Duodenal mucosa (tissue), 2 donors: ENCODE measurements at regions not wholly inside any gene's neighbourhood (a gene's known extent, or its start where the extent isn't known, plus 50 kb on each side); places are given as distances from the start of the nearest gene placed in this dataset.
"Not testable (repeated sequence)": the region's sequence is repeated elsewhere in the genome, so short reads cannot be mapped to it uniquely, and the experiment has no call there.

Experiments used
- H3K27ac ChIP-seq: one replicate; pipeline ENCODE4 v1.7.0; 2013; ENCODE audit warnings: low read depth, low read length
- H3K27me3 ChIP-seq, 2 donors: one replicate each; pipeline ENCODE4 v1.7.0; 2013; ENCODE audit warnings: low read length in 2 of 2, control low read depth in 1 of 2; ENCODE audit not compliant: insufficient read depth in 2 of 2, control insufficient read depth in 1 of 2
- H3K36me3 ChIP-seq, 2 donors: one replicate each; pipeline ENCODE4 v1.7.0; 2013; ENCODE audit warnings: low read length in 2 of 2, control low read depth in 1 of 2; ENCODE audit not compliant: insufficient read depth in 2 of 2, control insufficient read depth in 1 of 2
- H3K4me1 ChIP-seq, 2 donors: one replicate each; pipeline ENCODE4 v1.7.0; 2013; ENCODE audit warnings: low read length in 2 of 2, control low read depth in 1 of 2; ENCODE audit not compliant: insufficient read depth in 2 of 2, control insufficient read depth in 1 of 2
- H3K4me3 ChIP-seq, 2 donors: one replicate each; pipeline ENCODE4 v1.7.0; 2013; ENCODE audit warnings: low read length in 2 of 2, low read depth in 1 of 2
- H3K9ac ChIP-seq, 2 donors: one replicate each; pipeline ENCODE4 v1.7.0; 2013; ENCODE audit warnings: low read length in 2 of 2, low read depth in 1 of 2
- H3K9me3 ChIP-seq, 2 donors: one replicate each; pipeline ENCODE4 v1.7.0; 2013; ENCODE audit warnings: low read length in 2 of 2, control low read depth in 1 of 2; ENCODE audit not compliant: control insufficient read depth in 1 of 2

- H3K9ac ChIP-seq, result no peak overlapping the region
- no peaks in the 10 kb centered on the region for H3K4me1 ChIP-seq
- no peak overlapping the region for H3K4me3 ChIP-seq
- H3K9me3 ChIP-seq, result no peaks in the 10 kb centered on the region
- no peaks in the 10 kb centered on the region for H3K36me3 ChIP-seq
- H3K27ac ChIP-seq, result no peak overlapping the region
- H3K27me3 ChIP-seq, result no peaks in the 10 kb centered on the region
These were observed 322.3 kb upstream of the SUCLG2 start for GRCh38 chr3:67976663-67977062.

GRCh38 chr3:67964596-67964995, 310.2 kb upstream of the SUCLG2 start:
- Histone ChIP-seq H3K4me3 (no peak overlapping the region), H3K4me1 (no peaks in the 10 kb centered on the region), H3K27ac (no peak overlapping the region), H3K9ac (no peak overlapping the region), H3K27me3 (no peaks in the 10 kb centered on the region), H3K36me3 (no peaks in the 10 kb centered on the region), H3K9me3 (no peaks in the 10 kb centered on the region)

GRCh38 chr3:67957268-67957667, 302.9 kb upstream of the SUCLG2 start:
- Histone ChIP-seq H3K9me3 (peaks cover 0 to 3% of the 10 kb centered on the region in 2 donors), H3K27me3 (no peaks in the 10 kb centered on the region), H3K4me1 (no peaks in the 10 kb centered on the region), H3K9ac (no peak overlapping the region), H3K36me3 (no peaks in the 10 kb centered on the region), H3K4me3 (no peak overlapping the region), H3K27ac (no peak overlapping the region)

DNA sequence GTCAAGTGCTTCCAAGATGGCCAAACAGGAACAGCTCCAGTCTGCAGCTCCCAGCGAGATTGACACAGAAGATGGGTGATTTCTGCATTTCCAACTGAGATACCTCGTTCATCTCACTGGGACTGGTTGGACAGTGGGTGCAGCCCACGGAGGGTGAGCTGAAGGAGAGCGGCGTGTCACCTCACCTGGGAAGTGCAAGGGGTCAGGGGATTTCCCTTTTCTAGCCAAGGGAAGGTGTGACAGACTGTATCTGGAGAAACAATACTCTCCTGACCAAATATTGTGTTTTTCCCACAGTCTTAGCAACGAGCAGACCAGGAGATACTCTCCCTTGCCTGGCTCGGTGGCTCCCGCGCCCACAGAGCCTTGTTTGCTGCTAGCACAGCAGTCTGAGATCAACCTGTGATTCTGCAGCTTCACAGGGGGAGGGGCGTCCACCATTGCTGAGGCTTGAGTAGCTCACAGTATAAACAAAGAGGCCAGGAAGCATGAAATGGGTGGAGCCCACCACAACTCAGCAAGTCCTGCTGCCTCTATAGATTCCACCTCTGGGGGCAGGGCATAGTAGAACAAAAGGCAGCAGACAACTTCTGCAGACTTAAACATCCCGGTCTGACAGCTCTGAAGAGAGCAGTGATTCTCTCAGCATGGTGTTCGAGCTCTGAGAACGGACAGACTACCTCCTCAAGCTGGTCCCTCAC, 293.5 kb upstream of the SUCLG2 start:
- Histone ChIP-seq H3K36me3 (no peaks in the 10 kb centered on the region), H3K4me3 (no peak overlapping the region), H3K9ac (no peak overlapping the region), H3K27ac (no peak overlapping the region), H3K9me3 (no peaks in the 10 kb centered on the region), H3K4me1 (no peaks in the 10 kb centered on the region), H3K27me3 (no peaks in the 10 kb centered on the region)

GRCh38 chr3:67946436-67946835, 292.0 kb upstream of the SUCLG2 start:
- no peaks in the 10 kb centered on the region for H3K36me3 ChIP-seq
- H3K9ac ChIP-seq, result no peak overlapping the region
- H3K27me3 ChIP-seq, result no peaks in the 10 kb centered on the region
- H3K4me1 ChIP-seq, result no peaks in the 10 kb centered on the region
- no peaks in the 10 kb centered on the region for H3K9me3 ChIP-seq
- H3K4me3 ChIP-seq, result no peak overlapping the region
- no peak overlapping the region for H3K27ac ChIP-seq

- no peaks in the 10 kb centered on the region for H3K36me3 ChIP-seq
- no peaks in the 10 kb centered on the region for H3K27me3 ChIP-seq
- H3K4me3 ChIP-seq, result no peak overlapping the region
- H3K9me3 ChIP-seq, result no peaks in the 10 kb centered on the region
- H3K27ac ChIP-seq, result no peak overlapping the region
- H3K4me1 ChIP-seq, result no peaks in the 10 kb centered on the region
- H3K9ac ChIP-seq, result no peak overlapping the region
These were observed 289.1 kb upstream of the SUCLG2 start for GRCh38 chr3:67943546-67943945.

DNA sequence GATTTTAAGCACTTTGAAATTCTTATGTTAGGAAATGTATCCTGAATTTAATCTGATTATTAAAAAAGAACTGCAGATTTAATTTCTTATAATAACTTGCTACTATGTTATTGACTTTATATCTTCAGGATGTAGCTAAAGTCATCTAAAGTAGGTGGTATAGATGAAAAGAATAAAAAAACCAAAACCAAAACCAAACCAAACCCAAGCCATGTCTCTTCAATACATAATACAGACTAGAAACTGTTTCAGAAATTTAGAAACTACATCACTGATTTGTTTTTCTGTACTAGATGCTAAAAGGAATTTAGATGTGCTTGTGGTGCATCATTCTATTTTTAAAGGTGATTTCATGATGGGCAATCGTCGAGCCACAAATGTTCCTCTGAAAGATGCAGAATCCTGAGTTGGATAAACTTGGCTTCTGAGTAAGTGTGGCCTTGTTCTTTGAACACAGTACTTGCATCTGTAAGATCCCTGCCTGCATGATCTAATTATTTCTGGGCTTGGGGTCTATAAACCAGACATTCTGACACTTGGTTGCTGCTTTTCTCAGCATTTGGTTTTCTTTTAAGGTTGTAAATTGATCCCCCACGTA, 287.1 kb upstream of the SUCLG2 start:
- H3K27ac ChIP-seq, result no peak overlapping the region
- no peaks in the 10 kb centered on the region for H3K4me1 ChIP-seq
- no peak overlapping the region for H3K4me3 ChIP-seq
- H3K36me3 ChIP-seq, result no peaks in the 10 kb centered on the region
- H3K9me3 ChIP-seq, result no peaks in the 10 kb centered on the region
- no peak overlapping the region for H3K9ac ChIP-seq
- no peaks in the 10 kb centered on the region for H3K27me3 ChIP-seq

- H3K36me3 ChIP-seq, result no peaks in the 10 kb centered on the region
- H3K27me3 ChIP-seq, result no peaks in the 10 kb centered on the region
- no peaks in the 10 kb centered on the region for H3K4me1 ChIP-seq
- H3K9ac ChIP-seq, result no peak overlapping the region
- peaks cover under 1 to 5% of the 10 kb centered on the region in 2 donors for H3K9me3 ChIP-seq
- no peak overlapping the region for H3K27ac ChIP-seq
- no peak overlapping the region for H3K4me3 ChIP-seq
These were observed 286.0 kb upstream of the SUCLG2 start for GRCh38 chr3:67940210-67940952.

- Histone ChIP-seq H3K9ac (no peak overlapping the region), H3K9me3 (peaks cover 3 to 7% of the 10 kb centered on the region in 2 donors), H3K4me3 (no peak overlapping the region), H3K36me3 (no peaks in the 10 kb centered on the region), H3K27ac (no peak overlapping the region), H3K27me3 (no peaks in the 10 kb centered on the region), H3K4me1 (no peaks in the 10 kb centered on the region)
These were observed 283.2 kb upstream of the SUCLG2 start for GRCh38 chr3:67937498-67938118.

DNA sequence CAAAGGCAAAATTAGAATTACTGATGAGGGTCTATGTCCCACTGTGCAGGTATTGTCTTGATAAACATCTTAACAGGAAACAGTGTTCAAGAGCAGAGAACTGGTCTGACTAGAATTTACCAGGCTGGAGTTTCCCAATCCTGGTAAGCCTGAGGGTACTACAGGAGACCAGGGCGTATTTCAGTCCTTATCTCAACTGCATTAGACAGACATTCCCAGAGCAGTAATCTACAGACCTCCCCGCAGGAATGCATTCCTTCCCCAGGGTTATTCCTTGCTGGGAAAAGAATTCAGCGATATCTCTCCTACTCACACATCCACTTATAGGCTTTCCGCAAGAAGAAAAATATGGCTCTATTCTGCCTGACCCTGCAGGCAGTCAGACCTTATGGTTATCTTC, 276.0 kb upstream of the SUCLG2 start:
- not testable (repeated sequence) for H3K36me3 ChIP-seq, H3K27ac ChIP-seq, H3K4me3 ChIP-seq, H3K27me3 ChIP-seq, H3K4me1 ChIP-seq, H3K9ac ChIP-seq, H3K9me3 ChIP-seq
